BE2C (cell line): ENCODE measurements at regions not wholly inside any gene's neighbourhood (a gene's known extent, or its start where the extent isn't known, plus 50 kb on each side); places are given as distances from the start of the nearest gene placed in this dataset.

Experiments
- DNase-seq: peaks from one replicate; pipeline ENCODE4 v3.0.0-alpha.2; 2020
- H3K27me3 ChIP-seq: fragments of 250-450 bp; sonication (Bioruptor Pico); 2 replicates; pipeline ENCODE4 v1.5.1; 2020; ENCODE audit warnings: mild to moderate bottlenecking
- H3K36me3 ChIP-seq: fragments of 250-450 bp; sonication (Bioruptor Pico); 2 replicates; pipeline ENCODE4 v1.5.1; 2020; ENCODE audit warnings: mild to moderate bottlenecking
- H3K4me1 ChIP-seq: fragments of 250-450 bp; sonication (Bioruptor Pico); 2 replicates; pipeline ENCODE4 v1.5.1; 2020
- H3K4me3 ChIP-seq: 2 replicates; pipeline ENCODE4 v1.5.1; 2011; ENCODE audit warnings: low read depth, low read length
- H3K9me3 ChIP-seq: fragments of 250-450 bp; sonication (Bioruptor Pico); 2 replicates; pipeline ENCODE4 v1.5.1; 2020
- CTCF ChIP-seq: IDR thresholded peaks from 2 replicates; pipeline ENCODE4 v1.5.1; 2012; ENCODE audit warnings: mild to moderate bottlenecking, low read depth, low read length

- Histone ChIP-seq H3K4me3 (no peak overlapping the region), H3K36me3 (no peaks in the 10 kb centered on the region), H3K9me3 (no peaks in the 10 kb centered on the region), H3K4me1 (peaks cover 15% of the 10 kb centered on the region), H3K27me3 (no peaks in the 10 kb centered on the region)
- TF ChIP-seq CTCF = no peak; the same call in 1 of the 2 replicates
- peak; percentile 96 for DNase-seq
These were observed 61.7 kb downstream of the ADRA2C start for GRCh38 chr4:3827616-3828492.

- DNase-seq = no peak
- no peak overlapping the region for H3K4me3 ChIP-seq
- no peak for TF ChIP-seq CTCF
- H3K4me1 ChIP-seq = peaks cover 15% of the 10 kb centered on the region
- no peaks in the 10 kb centered on the region for H3K9me3 ChIP-seq
- no peaks in the 10 kb centered on the region for H3K27me3 ChIP-seq
- no peaks in the 10 kb centered on the region for H3K36me3 ChIP-seq
These were observed 62.4 kb downstream of the ADRA2C start for GRCh38 chr4:3828546-3828945.

GRCh38 chr4:3829211-3829955 is 63.2 kb downstream of the ADRA2C start:
- Histone ChIP-seq H3K27me3 (no peaks in the 10 kb centered on the region), H3K4me1 (peaks cover 15% of the 10 kb centered on the region), H3K4me3 (no peak overlapping the region), H3K9me3 (no peaks in the 10 kb centered on the region), H3K36me3 (no peaks in the 10 kb centered on the region)
- no peak for TF ChIP-seq CTCF
- DNase-seq = no peak

- Histone ChIP-seq H3K4me1 (peaks cover 15% of the 10 kb centered on the region), H3K4me3 (no peak overlapping the region), H3K27me3 (no peaks in the 10 kb centered on the region), H3K9me3 (no peaks in the 10 kb centered on the region), H3K36me3 (no peaks in the 10 kb centered on the region)
- DNase-seq = peak; percentile 41
- TF ChIP-seq CTCF = no peak
These were observed 64.0 kb downstream of the ADRA2C start for GRCh38 chr4:3829956-3830773.

- DNase-seq = no peak
- Histone ChIP-seq H3K27me3 (no peaks in the 10 kb centered on the region), H3K4me1 (peaks cover 15% of the 10 kb centered on the region), H3K36me3 (no peaks in the 10 kb centered on the region), H3K4me3 (no peak overlapping the region), H3K9me3 (no peaks in the 10 kb centered on the region)
- no peak for TF ChIP-seq CTCF
These were observed 64.8 kb downstream of the ADRA2C start for GRCh38 chr4:3830774-3831528.
